Breast epithelium (tissue), 4 donors: ENCODE measurements at regions not wholly inside any gene's neighbourhood (a gene's known extent, or its start where the extent isn't known, plus 50 kb on each side); places are given as distances from the start of the nearest gene placed in this dataset.

ENCODE experiments used
- DNase-seq, 2 donors: peaks; one replicate each; pipeline ENCODE4 v3.0.0-alpha.2; 2019; ENCODE audit warnings: low spot score in 2 of 2
- H3K27ac ChIP-seq, 2 donors: fragments of 200-600 bp; sonication (generic) in 1 of 2; one replicate each; pipeline ENCODE4 v1.5.1; 2016 to 2019; ENCODE audit warnings: mild to moderate bottlenecking in 1 of 2
- H3K27me3 ChIP-seq, 2 donors: fragments of 200-600 bp; sonication (generic) in 1 of 2; one replicate each; pipeline versions ENCODE4 v1.5.1 to v1.6.0; 2017 to 2019; ENCODE audit warnings: control low read depth in 1 of 2, mild to moderate bottlenecking in 1 of 2
- H3K36me3 ChIP-seq: fragments of 200-600 bp; one replicate; pipeline ENCODE4 v1.5.1; 2019
- H3K4me1 ChIP-seq, 2 donors: fragments of 200-600 bp; sonication (generic); one replicate each; pipeline ENCODE4 v1.5.1; 2016 to 2019; ENCODE audit warnings: control low read depth in 1 of 2
- H3K4me3 ChIP-seq, 3 donors: fragments of 200-600 bp; sonication (generic); 1 replicate in 2 of 3; 2 replicates in 1 of 3; pipeline ENCODE4 v1.5.1; 2016 to 2019; ENCODE audit warnings: mild to moderate bottlenecking in 3 of 3, moderate library complexity in 2 of 3
- H3K9me3 ChIP-seq, 2 donors: fragments of 200-600 bp; sonication (generic) in 1 of 2; one replicate each; pipeline ENCODE4 v1.5.1; 2016 to 2019; ENCODE audit warnings: control low read depth in 1 of 2
- CTCF ChIP-seq, 3 donors: fragments of 450-650 bp; IDR thresholded peaks; one replicate each; pipeline ENCODE4 v1.5.1; 2016 to 2017; ENCODE audit warnings: antibody characterized with exemption in 3 of 3, mild to moderate bottlenecking in 3 of 3, moderate library complexity in 3 of 3
- POLR2A ChIP-seq: fragments of 450-650 bp; IDR thresholded peaks from one replicate; pipeline ENCODE4 v1.6.1; 2016; ENCODE audit warnings: antibody characterized with exemption, mild to moderate bottlenecking, moderate library complexity
- POLR2AphosphoS5 ChIP-seq, 3 donors: sonication (generic); formaldehyde crosslinking; IDR thresholded peaks; one replicate each; pipeline ENCODE4 v1.6.1; 2017; ENCODE audit warnings: antibody characterized with exemption in 3 of 3
- intact Hi-C: fragments of 100-400 bp; cut with DNase I; formaldehyde crosslinking; loops from one replicate; pipeline ENCODE4 v1.15.1; 2023; ENCODE audit warnings: low total_unique reads

GRCh38 chr14:89589400-89590118 is 172.5 kb upstream of the FOXN3 start:
- Histone ChIP-seq H3K36me3 (no peaks in the 10 kb centered on the region), H3K27me3 (no peaks in the 10 kb centered on the region), H3K4me3 (no peak overlapping the region), H3K27ac (no peak overlapping the region), H3K4me1 (no peaks in the 10 kb centered on the region), H3K9me3 (peaks cover 0 to 12% of the 10 kb centered on the region in 2 donors)
- no peak for DNase-seq
- TF ChIP-seq CTCF (IDR thresholded peaks at IDR 0.05): no peak
- no peak for TF ChIP-seq POLR2A
- no peak for TF ChIP-seq POLR2AphosphoS5 (IDR thresholded peaks at IDR 0.05)
- intact Hi-C loops: no loop called here

GRCh38 chr14:89588840-89589296 is 171.8 kb upstream of the FOXN3 start:
- Histone ChIP-seq H3K36me3 (no peaks in the 10 kb centered on the region), H3K9me3 (peaks cover 0 to 8% of the 10 kb centered on the region in 2 donors), H3K4me3 (no peak overlapping the region), H3K27me3 (no peaks in the 10 kb centered on the region), H3K4me1 (no peaks in the 10 kb centered on the region), H3K27ac (no peak overlapping the region)
- no peak for TF ChIP-seq POLR2A
- TF ChIP-seq CTCF (IDR thresholded peaks at IDR 0.05): no peak
- no peak for TF ChIP-seq POLR2AphosphoS5 (IDR thresholded peaks at IDR 0.05)
- intact Hi-C loops: no loop called here
- no peak for DNase-seq

- Histone ChIP-seq H3K9me3 (peaks cover 0 to 8% of the 10 kb centered on the region in 2 donors), H3K4me3 (no peak overlapping the region), H3K27me3 (no peaks in the 10 kb centered on the region), H3K36me3 (no peaks in the 10 kb centered on the region), H3K27ac (no peak overlapping the region), H3K4me1 (no peaks in the 10 kb centered on the region)
- no peak for DNase-seq
- intact Hi-C loops: no loop called here
- no peak for TF ChIP-seq POLR2AphosphoS5 (IDR thresholded peaks at IDR 0.05)
- TF ChIP-seq CTCF (IDR thresholded peaks at IDR 0.05): no peak
- TF ChIP-seq POLR2A: no peak
These were observed 171.0 kb upstream of the FOXN3 start for GRCh38 chr14:89588016-89588415.

- TF ChIP-seq POLR2AphosphoS5 (IDR thresholded peaks at IDR 0.05): no peak
- TF ChIP-seq CTCF (IDR thresholded peaks at IDR 0.05): no peak
- TF ChIP-seq POLR2A: no peak
- Histone ChIP-seq H3K9me3 (peaks cover 0 to 5% of the 10 kb centered on the region in 2 donors), H3K4me3 (no peak overlapping the region), H3K27ac (no peak overlapping the region), H3K36me3 (no peaks in the 10 kb centered on the region), H3K27me3 (no peaks in the 10 kb centered on the region), H3K4me1 (no peaks in the 10 kb centered on the region)
- no peak for DNase-seq
- intact Hi-C loops: no loop called here
These were observed 170.0 kb upstream of the FOXN3 start for GRCh38 chr14:89587136-89587420.

GRCh38 chr14:89586258-89587135 is 169.5 kb upstream of the FOXN3 start:
- Histone ChIP-seq H3K27me3 (no peaks in the 10 kb centered on the region), H3K4me3 (no peak overlapping the region), H3K36me3 (no peaks in the 10 kb centered on the region), H3K4me1 (no peaks in the 10 kb centered on the region), H3K27ac (no peak overlapping the region), H3K9me3 (no peaks in the 10 kb centered on the region)
- DNase-seq: no peak
- TF ChIP-seq CTCF (IDR thresholded peaks at IDR 0.05) (no peak), POLR2A (no peak), POLR2AphosphoS5 (IDR thresholded peaks at IDR 0.05) (no peak)
- intact Hi-C loops: no loop called here
